ENCODE measurements at regions not wholly inside any gene's neighbourhood (a gene's known extent, or its start where the extent isn't known, plus 50 kb on each side); places are given as distances from the start of the nearest gene placed in this dataset.
A peak's percentile ranks its signal among the peaks of the same experiment; 100 is the strongest.

DNA sequence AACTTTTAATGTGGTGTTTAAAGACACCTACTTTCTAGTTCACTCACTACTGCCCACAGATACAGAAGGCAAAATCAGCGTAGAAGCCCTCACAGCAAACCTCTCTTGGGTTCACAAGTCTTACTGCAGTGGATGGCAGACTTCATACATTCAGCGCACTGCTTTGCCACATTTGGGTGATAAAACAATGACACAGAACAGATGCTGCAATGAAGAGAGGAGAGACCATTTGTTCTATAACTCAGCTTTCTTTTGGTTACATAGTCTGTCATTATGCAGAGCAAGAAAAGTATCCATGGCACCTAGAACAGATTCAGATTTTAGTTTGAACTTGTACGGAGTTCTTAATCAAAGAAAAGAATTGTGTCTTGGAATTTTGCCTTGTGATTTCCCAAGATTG, 459.0 kb downstream of the BCAT1 start:
- no peak overlapping the region for H3K4me3 Mint-ChIP-seq (ENCODE audit: unreplicated experiment)
- DNase-seq (ENCODE audit: low read depth) = no peak
- no peaks in the 10 kb centered on the region for H3K36me3 Mint-ChIP-seq (ENCODE audit: low read depth, unreplicated experiment)
- Histone ChIP-seq H3K4me2 (ENCODE audit: low read length) (no peak overlapping the region), H2AFZ (ENCODE audit: low read depth, low read length) (no peak overlapping the region), H3K9ac (ENCODE audit: low read length) (no peak overlapping the region), H3K9me3 (ENCODE audit: insufficient read depth, low read depth, low read length) (no peaks in the 10 kb centered on the region), H3K79me2 (ENCODE audit: insufficient read depth, low read length) (no peaks in the 10 kb centered on the region), H4K20me1 (ENCODE audit: insufficient read depth, low read length) (no peaks in the 10 kb centered on the region), H3K4me3 (ENCODE audit: insufficient read depth, low read depth, low read length) (no peak overlapping the region), H3K36me3 (ENCODE audit: insufficient read depth, low read length) (no peaks in the 10 kb centered on the region), H3K27ac (ENCODE audit: low read depth, low read length) (no peak overlapping the region), H3K4me1 (ENCODE audit: insufficient read depth, low read length) (peaks cover 12% of the 10 kb centered on the region), H3K27me3 (ENCODE audit: insufficient read depth, low read length) (no peaks in the 10 kb centered on the region)
- no peak for FAIRE-seq
- no peak for TF ChIP-seq EZH2 (IDR thresholded peaks at IDR 0.05; ENCODE audit: insufficient read depth, low read length)
- TF ChIP-seq, protein P1, sequence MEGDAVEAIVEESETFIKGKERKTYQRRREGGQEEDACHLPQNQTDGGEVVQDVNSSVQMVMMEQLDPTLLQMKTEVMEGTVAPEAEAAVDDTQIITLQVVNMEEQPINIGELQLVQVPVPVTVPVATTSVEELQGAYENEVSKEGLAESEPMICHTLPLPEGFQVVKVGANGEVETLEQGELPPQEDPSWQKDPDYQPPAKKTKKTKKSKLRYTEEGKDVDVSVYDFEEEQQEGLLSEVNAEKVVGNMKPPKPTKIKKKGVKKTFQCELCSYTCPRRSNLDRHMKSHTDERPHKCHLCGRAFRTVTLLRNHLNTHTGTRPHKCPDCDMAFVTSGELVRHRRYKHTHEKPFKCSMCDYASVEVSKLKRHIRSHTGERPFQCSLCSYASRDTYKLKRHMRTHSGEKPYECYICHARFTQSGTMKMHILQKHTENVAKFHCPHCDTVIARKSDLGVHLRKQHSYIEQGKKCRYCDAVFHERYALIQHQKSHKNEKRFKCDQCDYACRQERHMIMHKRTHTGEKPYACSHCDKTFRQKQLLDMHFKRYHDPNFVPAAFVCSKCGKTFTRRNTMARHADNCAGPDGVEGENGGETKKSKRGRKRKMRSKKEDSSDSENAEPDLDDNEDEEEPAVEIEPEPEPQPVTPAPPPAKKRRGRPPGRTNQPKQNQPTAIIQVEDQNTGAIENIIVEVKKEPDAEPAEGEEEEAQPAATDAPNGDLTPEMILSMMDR (IDR thresholded peaks at IDR 0.05; ENCODE audit: insufficient read depth, low read depth, low read length) = no peak
- H3K27ac Mint-ChIP-seq (ENCODE audit: unreplicated experiment) = no peak overlapping the region
- no peaks in the 10 kb centered on the region for H3K27me3 Mint-ChIP-seq (ENCODE audit: low read depth, unreplicated experiment)
- H3K4me1 Mint-ChIP-seq (ENCODE audit: low read depth, unreplicated experiment) = peaks cover 21% of the 10 kb centered on the region
- H3K9me3 Mint-ChIP-seq (ENCODE audit: unreplicated experiment) = no peaks in the 10 kb centered on the region

DNA sequence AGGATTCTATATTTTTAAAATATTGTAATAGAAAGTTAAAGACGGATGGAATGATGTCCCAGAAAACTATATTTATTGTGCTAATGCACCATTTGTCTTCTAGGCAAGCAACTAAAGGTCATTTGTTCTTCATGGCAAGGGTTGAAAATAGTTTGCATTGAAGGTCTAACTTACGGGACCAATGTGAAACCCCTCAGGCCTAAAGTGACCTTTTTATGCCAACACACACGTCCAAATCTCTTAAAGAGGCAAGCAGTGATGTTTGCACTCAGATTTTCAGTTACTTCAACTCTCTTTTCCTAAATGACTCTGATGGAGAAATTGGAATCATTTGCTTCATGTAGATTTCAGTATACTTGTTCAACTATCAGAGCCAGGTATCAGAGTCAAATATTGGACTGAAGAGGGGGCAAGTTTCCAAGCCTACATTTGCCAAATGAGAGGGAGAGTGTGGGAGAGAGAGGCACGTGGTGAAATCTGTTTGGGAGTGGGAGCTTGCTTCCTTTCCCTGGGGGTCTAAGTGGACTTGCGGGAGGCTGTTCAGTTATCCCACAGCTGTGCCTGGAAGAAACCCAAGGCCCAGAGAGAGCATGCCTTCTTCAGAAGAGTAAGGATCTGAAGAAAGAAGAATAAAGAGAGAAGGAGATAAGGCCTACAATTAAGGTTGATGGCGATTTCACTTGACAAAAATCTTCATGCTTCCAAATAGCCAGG, 459.8 kb downstream of the BCAT1 start:
- Histone ChIP-seq H3K36me3 (ENCODE audit: insufficient read depth, low read length) (no peaks in the 10 kb centered on the region), H4K20me1 (ENCODE audit: insufficient read depth, low read length) (no peaks in the 10 kb centered on the region), H3K4me3 (ENCODE audit: insufficient read depth, low read depth, low read length) (no peak overlapping the region), H3K9me3 (ENCODE audit: insufficient read depth, low read depth, low read length) (no peaks in the 10 kb centered on the region), H3K27me3 (ENCODE audit: insufficient read depth, low read length) (no peaks in the 10 kb centered on the region), H3K27ac (ENCODE audit: low read depth, low read length) (no peak overlapping the region), H3K79me2 (ENCODE audit: insufficient read depth, low read length) (no peaks in the 10 kb centered on the region), H3K4me1 (ENCODE audit: insufficient read depth, low read length) (peaks cover 7% of the 10 kb centered on the region), H3K4me2 (ENCODE audit: low read length) (no peak overlapping the region), H3K9ac (ENCODE audit: low read length) (no peak overlapping the region), H2AFZ (ENCODE audit: low read depth, low read length) (no peak overlapping the region)
- peaks cover 12% of the 10 kb centered on the region for H3K4me1 Mint-ChIP-seq (ENCODE audit: low read depth, unreplicated experiment)
- H3K36me3 Mint-ChIP-seq (ENCODE audit: low read depth, unreplicated experiment) = no peaks in the 10 kb centered on the region
- DNase-seq (ENCODE audit: low read depth) = no peak
- H3K4me3 Mint-ChIP-seq (ENCODE audit: unreplicated experiment) = no peak overlapping the region
- TF ChIP-seq, protein P1 (IDR thresholded peaks at IDR 0.05; ENCODE audit: insufficient read depth, low read depth, low read length) = no peak
- no peak for TF ChIP-seq EZH2 (IDR thresholded peaks at IDR 0.05; ENCODE audit: insufficient read depth, low read length)
- no peak for FAIRE-seq
- no peaks in the 10 kb centered on the region for H3K9me3 Mint-ChIP-seq (ENCODE audit: unreplicated experiment)
- H3K27ac Mint-ChIP-seq (ENCODE audit: unreplicated experiment) = no peak overlapping the region
- H3K27me3 Mint-ChIP-seq (ENCODE audit: low read depth, unreplicated experiment) = no peaks in the 10 kb centered on the region

DNA sequence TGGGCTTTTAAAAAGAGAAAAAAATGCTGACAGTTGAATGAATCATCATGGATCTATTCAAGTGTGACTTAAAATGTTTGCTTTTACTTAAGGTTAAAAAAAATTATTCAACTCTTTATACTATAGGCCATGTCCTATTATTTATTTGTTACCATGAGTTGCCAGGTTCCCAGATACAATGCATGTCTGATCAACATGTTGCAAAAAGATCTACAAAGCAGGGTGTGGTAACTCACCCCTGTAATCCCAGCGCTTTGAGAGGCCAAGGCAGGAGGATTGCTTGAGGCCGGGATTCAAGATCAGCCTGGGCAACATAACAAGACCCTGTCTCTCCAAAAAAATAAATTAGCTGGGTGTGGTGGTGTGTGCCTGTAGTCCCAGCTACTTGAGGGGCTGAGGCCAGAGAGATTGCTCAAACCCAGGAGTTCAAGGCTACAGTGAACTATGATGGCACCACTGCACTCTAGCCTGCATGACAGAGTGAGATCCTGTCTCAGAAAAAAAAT, 460.8 kb downstream of the BCAT1 start:
- no peak for FAIRE-seq
- TF ChIP-seq, protein P1 (IDR thresholded peaks at IDR 0.05; ENCODE audit: insufficient read depth, low read depth, low read length) = no peak
- TF ChIP-seq EZH2 (IDR thresholded peaks at IDR 0.05; ENCODE audit: insufficient read depth, low read length) = no peak

More for the DNA sequence above, 460.8 kb downstream of the BCAT1 start:
- H3K4me2 ChIP-seq (ENCODE audit: low read length) = peak overlapping the region; percentile 37
- H3K9me3 ChIP-seq (ENCODE audit: insufficient read depth, low read depth, low read length) = no peaks in the 10 kb centered on the region
- no peaks in the 10 kb centered on the region for H4K20me1 ChIP-seq (ENCODE audit: insufficient read depth, low read length)
- no peaks in the 10 kb centered on the region for H3K79me2 ChIP-seq (ENCODE audit: insufficient read depth, low read length)
- Mint-ChIP-seq H3K27me3 (ENCODE audit: low read depth, unreplicated experiment) (no peaks in the 10 kb centered on the region), H3K36me3 (ENCODE audit: low read depth, unreplicated experiment) (no peaks in the 10 kb centered on the region), H3K27ac (ENCODE audit: unreplicated experiment) (no peak overlapping the region), H3K4me3 (ENCODE audit: unreplicated experiment) (no peak overlapping the region), H3K4me1 (ENCODE audit: low read depth, unreplicated experiment) (peaks cover 10% of the 10 kb centered on the region), H3K9me3 (ENCODE audit: unreplicated experiment) (no peaks in the 10 kb centered on the region)
- peak; percentile 53 for DNase-seq (ENCODE audit: low read depth)
- no peaks in the 10 kb centered on the region for H3K36me3 ChIP-seq (ENCODE audit: insufficient read depth, low read length)
- H3K4me3 ChIP-seq (ENCODE audit: insufficient read depth, low read depth, low read length) = no peak overlapping the region
- H2AFZ ChIP-seq (ENCODE audit: low read depth, low read length) = no peak overlapping the region
- no peak overlapping the region for H3K27ac ChIP-seq (ENCODE audit: low read depth, low read length)
- H3K9ac ChIP-seq (ENCODE audit: low read length) = no peak overlapping the region
- no peaks in the 10 kb centered on the region for H3K27me3 ChIP-seq (ENCODE audit: insufficient read depth, low read length)
- peaks cover 6% of the 10 kb centered on the region for H3K4me1 ChIP-seq (ENCODE audit: insufficient read depth, low read length)
